CD14-positive monocyte (primary cell): ENCODE measurements at regions not wholly inside any gene's neighbourhood (a gene's known extent, or its start where the extent isn't known, plus 50 kb on each side); places are given as distances from the start of the nearest gene placed in this dataset.

Experiments used
- DNase-seq, 3 donors: peaks; one replicate each; pipeline ENCODE4 v3.0.0-alpha.2; 2011 to 2022
- H2AFZ ChIP-seq: 2 replicates; pipeline ENCODE4 v1.6.0; 2012; ENCODE audit warnings: mild to moderate bottlenecking, low read depth, low read length, inconsistent platforms; ENCODE audit not compliant: insufficient read depth, poor library complexity, severe bottlenecking
- H3K27ac ChIP-seq, 2 donors: 1 replicate in 1 of 2; 2 replicates in 1 of 2; pipeline ENCODE4 v1.5.1; 2012 to 2013; ENCODE audit warnings: low read length in 2 of 2, control low read depth in 1 of 2, inconsistent platforms in 1 of 2, low read depth in 1 of 2, mild to moderate bottlenecking in 1 of 2
- H3K27me3 ChIP-seq, 2 donors: one replicate each; pipeline versions ENCODE4 v1.6.0 to v1.6.1; 2011 to 2013; ENCODE audit warnings: low read length in 2 of 2; ENCODE audit not compliant: control insufficient read depth in 2 of 2, insufficient read depth in 2 of 2
- H3K36me3 ChIP-seq, 2 donors: replicated peaks in 1 of 2; 1 replicate in 1 of 2; 2 replicates in 1 of 2; pipeline versions ENCODE4 v1.5.1 to v1.6.1; 2012 to 2013; ENCODE audit warnings: low read length in 2 of 2, control low read depth in 1 of 2, inconsistent platforms in 1 of 2, mild to moderate bottlenecking in 1 of 2; ENCODE audit not compliant: insufficient read depth in 2 of 2, control insufficient read depth in 1 of 2
- H3K4me1 ChIP-seq, 2 donors: 1 replicate in 1 of 2; 2 replicates in 1 of 2; pipeline versions ENCODE4 v1.5.1 to v1.6.1; 2012 to 2013; ENCODE audit warnings: low read length in 2 of 2, control low read depth in 1 of 2, inconsistent platforms in 1 of 2, mild to moderate bottlenecking in 1 of 2, moderate library complexity in 1 of 2; ENCODE audit not compliant: insufficient read depth in 2 of 2, control insufficient read depth in 1 of 2
- H3K4me2 ChIP-seq: replicated peaks from 2 replicates; pipeline ENCODE3; 2012; ENCODE audit warnings: low read length, moderate library complexity, mild to moderate bottlenecking; ENCODE audit not compliant: poor library complexity, severe bottlenecking; ENCODE audit errors: extremely low read depth
- H3K4me3 ChIP-seq, 3 experiments: fragments of 200-600 bp in 1 of 3; sonication (generic) in 1 of 3; replicated peaks in 1 of 3; 1 replicate in 2 of 3; 2 replicates in 1 of 3; pipeline ENCODE4 v1.5.1; 2011 to 2013; ENCODE audit warnings: low read length in 3 of 3, mild to moderate bottlenecking in 3 of 3, control low read depth in 2 of 3, low read depth in 2 of 3, inconsistent platforms in 1 of 3, moderate library complexity in 1 of 3
- H3K79me2 ChIP-seq: 2 replicates; pipeline ENCODE4 v1.6.0; 2012; ENCODE audit warnings: mild to moderate bottlenecking, control low read depth, inconsistent platforms, low read length, moderate library complexity; ENCODE audit not compliant: insufficient read depth
- H3K9ac ChIP-seq: 2 replicates; pipeline ENCODE4 v1.6.0; 2017; ENCODE audit warnings: low read length, mild to moderate bottlenecking; ENCODE audit not compliant: insufficient read depth, poor library complexity, severe bottlenecking
- H3K9me3 ChIP-seq, 2 donors: replicated peaks in 1 of 2; 1 replicate in 1 of 2; 2 replicates in 1 of 2; pipeline versions ENCODE4 v1.5.1 to v1.6.1; 2012 to 2013; ENCODE audit warnings: low read length in 2 of 2, control low read depth in 1 of 2; ENCODE audit not compliant: control insufficient read depth in 1 of 2, insufficient read depth in 1 of 2
- H4K20me1 ChIP-seq: 2 replicates; pipeline ENCODE4 v1.6.0; 2012; ENCODE audit warnings: mild to moderate bottlenecking, low read length, control low read depth, moderate library complexity; ENCODE audit not compliant: insufficient read depth
- H3K27ac Mint-ChIP-seq, 7 donors: one replicate each; pipeline ENCODE4 v1.8.0; 2020; ENCODE audit warnings: mild to moderate bottlenecking in 7 of 7, mixed read lengths in 7 of 7, moderate library complexity in 6 of 7, inconsistent platforms in 2 of 7
- H3K27me3 Mint-ChIP-seq, 3 donors: one replicate each; pipeline ENCODE4 v1.8.0; 2021 to 2022; ENCODE audit warnings: low read depth in 3 of 3, mild to moderate bottlenecking in 3 of 3, mixed read lengths in 3 of 3, moderate library complexity in 3 of 3, inconsistent platforms in 1 of 3
- H3K36me3 Mint-ChIP-seq, 2 donors: one replicate each; pipeline ENCODE4 v1.8.0; 2020; ENCODE audit warnings: mixed read lengths in 2 of 2, inconsistent platforms in 1 of 2, mild to moderate bottlenecking in 1 of 2
- H3K4me1 Mint-ChIP-seq: one replicate; pipeline ENCODE4 v1.8.0; 2020; ENCODE audit warnings: mild to moderate bottlenecking, mixed read lengths
- H3K4me3 Mint-ChIP-seq, 2 donors: one replicate each; pipeline ENCODE4 v1.8.0; 2020; ENCODE audit warnings: mild to moderate bottlenecking in 2 of 2, mixed read lengths in 2 of 2, moderate library complexity in 1 of 2
- H3K9me3 Mint-ChIP-seq, 7 donors: one replicate each; pipeline ENCODE4 v1.8.0; 2020 to 2022; ENCODE audit warnings: mixed read lengths in 7 of 7, mild to moderate bottlenecking in 6 of 7, moderate library complexity in 6 of 7, inconsistent platforms in 2 of 7
- CTCF ChIP-seq: fragments of 200-600 bp; IDR thresholded peaks from one replicate; pipeline ENCODE4 v1.8.0; 2022; ENCODE audit warnings: antibody characterized with exemption, mild to moderate bottlenecking
- WGBS: methylation state at CpG from one replicate; pipeline ENCODE4 v1.1.5; 2013; ENCODE audit warnings: missing lambda C conversion rate; ENCODE audit not compliant: insufficient coverage; 5-methylcytosine and 5-hydroxymethylcytosine counted together
- intact Hi-C, 2 donors: fragments of 100-400 bp; cut with micrococcal nuclease; formaldehyde crosslinking; loops; one replicate each; pipeline versions ENCODE4 v1.15.0 to v1.15.1; 2023

DNA sequence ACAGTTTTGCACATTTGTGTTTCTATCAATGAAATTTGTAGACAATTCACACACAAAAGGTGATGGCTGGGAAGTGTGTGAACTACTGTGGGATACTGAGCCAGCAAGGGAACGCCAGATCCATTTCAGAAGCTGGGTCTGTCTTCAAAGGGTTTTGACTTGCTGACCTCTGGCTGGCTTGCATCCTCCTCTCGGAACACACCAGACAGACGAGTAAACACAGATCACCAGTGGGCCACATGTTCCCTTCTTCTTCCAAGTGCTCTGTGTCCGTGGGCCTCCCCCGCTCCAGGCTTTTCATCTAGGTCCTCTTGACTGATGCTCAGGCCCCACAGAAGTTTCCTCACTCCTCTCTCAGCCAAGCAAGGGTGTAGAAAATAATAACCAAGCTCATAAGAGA lies 122.2 kb upstream of the OSR1 start:
- H3K27ac Mint-ChIP-seq: no peak overlapping the region
- DNase-seq: no peak
- peaks cover 0 to 2% of the 10 kb centered on the region in 2 donors for H3K27me3 ChIP-seq
- no peak overlapping the region for H3K9ac ChIP-seq
- peaks cover 0 to 7% (median 6%) of the 10 kb centered on the region in 3 donors for H3K27me3 Mint-ChIP-seq
- H3K4me3 ChIP-seq: no peak overlapping the region
- H3K4me1 Mint-ChIP-seq: no peaks in the 10 kb centered on the region
- no peaks in the 10 kb centered on the region for H3K4me1 ChIP-seq
- intact Hi-C loops: no loop called here
- H3K36me3 Mint-ChIP-seq: no peaks in the 10 kb centered on the region
- H3K9me3 ChIP-seq: peaks cover 0 to 2% of the 10 kb centered on the region in 2 donors
- no peaks in the 10 kb centered on the region for H3K79me2 ChIP-seq
- H3K9me3 Mint-ChIP-seq: peaks cover 0 to 6% (median 0%) of the 10 kb centered on the region in 7 donors
- no peak for TF ChIP-seq CTCF
- no peak overlapping the region for H2AFZ ChIP-seq
- 92% methylated on average over 5 of the region's 5 CpGs for WGBS
- no peaks in the 10 kb centered on the region for H3K36me3 ChIP-seq
- no peak overlapping the region for H3K4me3 Mint-ChIP-seq
- no peaks in the 10 kb centered on the region for H4K20me1 ChIP-seq
- H3K4me2 ChIP-seq: no peak overlapping the region
- H3K27ac ChIP-seq: no peak overlapping the region

DNA sequence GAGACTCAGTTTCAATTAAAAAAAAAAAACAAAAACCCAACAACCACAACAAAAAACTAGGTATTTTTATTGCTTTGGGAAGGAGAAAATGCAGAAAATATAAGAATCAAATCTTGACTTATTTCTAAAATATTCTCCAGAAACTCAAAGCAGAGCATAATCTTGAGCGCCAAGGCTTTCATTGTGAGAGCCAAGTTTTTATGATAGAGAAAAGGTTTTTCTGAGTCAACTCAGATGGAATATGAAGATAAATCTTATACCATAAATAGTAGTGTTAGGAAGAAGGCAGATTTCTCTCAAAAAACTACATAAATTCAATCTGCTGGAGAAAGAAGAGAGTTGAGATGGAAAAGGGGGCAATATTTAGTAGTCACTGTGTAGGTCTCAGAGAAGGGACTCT lies 121.2 kb upstream of the OSR1 start:
- WGBS: no CpG with 5 or more reads among the region's 1 CpG

More for the DNA sequence above, 121.2 kb upstream of the OSR1 start:
- H3K36me3 ChIP-seq: no peaks in the 10 kb centered on the region
- H3K79me2 ChIP-seq: no peaks in the 10 kb centered on the region
- peaks cover 0 to 8% of the 10 kb centered on the region in 2 donors for H3K9me3 ChIP-seq
- H3K27ac ChIP-seq: no peak overlapping the region
- Mint-ChIP-seq H3K9me3 (peaks cover 0 to 11% (median 0%) of the 10 kb centered on the region in 7 donors), H3K27me3 (peaks cover 0 to 7% (median 6%) of the 10 kb centered on the region in 3 donors), H3K27ac (no peak overlapping the region), H3K4me1 (no peaks in the 10 kb centered on the region), H3K4me3 (no peak overlapping the region), H3K36me3 (no peaks in the 10 kb centered on the region)
- H3K9ac ChIP-seq: no peak overlapping the region
- H2AFZ ChIP-seq: no peak overlapping the region
- intact Hi-C loops: no loop called here
- no peak overlapping the region for H3K4me2 ChIP-seq
- DNase-seq: no peak
- H3K4me3 ChIP-seq: no peak overlapping the region
- no peaks in the 10 kb centered on the region for H3K4me1 ChIP-seq
- H3K27me3 ChIP-seq: peaks cover 0 to 5% of the 10 kb centered on the region in 2 donors
- H4K20me1 ChIP-seq: no peaks in the 10 kb centered on the region
- no peak for TF ChIP-seq CTCF
